NCI-H2196 (cell line): ENCODE measurements at regions not wholly inside any gene's neighbourhood (a gene's known extent, or its start where the extent isn't known, plus 50 kb on each side); places are given as distances from the start of the nearest gene placed in this dataset.

Experiments used
- DNase-seq: peaks from one replicate; lab custom pipeline; 2025; ENCODE audit not compliant: unreplicated experiment; lab: John Stamatoyannopoulos, UW

DNA sequence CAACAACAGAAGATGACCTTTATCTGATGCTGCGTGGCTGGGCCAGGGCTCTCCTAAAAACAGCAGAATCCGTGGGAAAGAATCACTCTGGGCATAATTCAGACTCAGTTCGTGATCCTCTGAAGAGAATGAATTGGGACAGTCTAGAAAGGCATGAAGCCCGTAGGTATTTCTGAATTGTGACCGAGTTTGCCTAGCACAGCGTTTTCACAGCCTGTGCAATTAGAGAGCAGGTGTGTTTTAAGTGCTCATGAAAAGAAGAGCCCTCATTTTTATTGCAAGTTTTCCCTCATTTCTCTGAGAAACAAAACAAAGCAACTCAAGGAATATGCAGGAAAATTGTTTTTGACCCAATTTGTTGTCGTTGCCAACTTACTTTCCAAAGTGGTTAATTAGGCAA is 366.2 kb downstream of the WDR11 start:
- no peak for DNase-seq

DNA sequence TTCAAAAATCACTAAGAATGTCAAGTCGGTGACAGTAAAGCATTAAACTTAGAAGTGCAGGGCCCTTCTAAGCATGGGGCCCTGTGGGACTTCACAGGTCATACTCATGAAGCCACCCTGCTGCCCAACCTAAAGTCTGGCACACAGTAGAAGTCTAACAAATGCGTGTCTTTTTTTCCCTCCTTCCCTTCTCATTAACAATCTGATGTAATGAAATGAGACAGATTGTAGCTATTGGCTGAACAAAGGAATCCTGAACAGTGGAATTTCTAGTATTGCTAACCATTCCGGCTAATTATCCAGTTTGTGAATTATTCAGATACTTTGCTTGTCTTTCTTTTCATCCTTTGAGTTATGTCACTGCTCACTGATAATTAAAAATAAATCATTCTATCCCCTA is 369.9 kb downstream of the WDR11 start:
- no peak for DNase-seq

DNA sequence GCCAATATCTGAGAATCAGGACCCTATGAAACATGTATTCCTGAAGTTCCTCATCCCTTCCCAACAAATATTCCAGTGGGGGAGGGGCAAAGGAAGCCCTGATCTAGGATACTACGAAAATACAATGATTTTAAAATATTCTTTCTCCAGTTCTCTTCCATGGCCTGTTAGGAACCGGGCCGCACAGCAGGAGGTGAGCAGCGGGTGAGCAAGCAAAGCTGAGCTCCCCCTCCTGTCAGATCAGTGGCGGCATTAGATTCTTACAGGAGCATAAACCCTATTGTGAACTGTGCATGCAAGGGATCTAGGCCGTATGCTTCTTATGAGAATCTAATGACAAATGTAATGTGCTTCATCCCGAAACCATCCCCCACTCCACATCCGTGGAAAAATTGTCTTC is 370.8 kb downstream of the WDR11 start:
- DNase-seq, result no peak

GRCh38 chr10:121222842-121223241 is 371.7 kb downstream of the WDR11 start:
- DNase-seq, result no peak

DNA sequence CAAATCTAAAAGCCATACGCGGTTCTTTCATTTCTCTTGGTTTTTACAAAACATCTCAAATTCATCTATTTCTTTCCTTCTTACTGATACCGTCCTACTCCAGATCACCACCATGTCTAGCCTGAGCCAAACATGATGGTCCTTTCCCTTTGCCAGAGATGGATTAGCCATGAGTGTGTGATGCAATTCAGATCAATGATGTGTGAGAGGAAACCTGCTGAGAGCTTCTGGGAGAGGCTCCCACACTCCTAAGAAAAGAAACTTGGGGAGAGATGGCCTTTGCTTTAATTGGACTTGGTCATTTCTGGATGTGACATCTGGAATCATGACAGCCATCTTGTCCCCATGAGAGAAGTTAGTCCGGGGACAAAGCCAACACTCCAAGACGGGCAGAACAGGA is 367.2 kb downstream of the FGFR2 start:
- no peak for DNase-seq

DNA sequence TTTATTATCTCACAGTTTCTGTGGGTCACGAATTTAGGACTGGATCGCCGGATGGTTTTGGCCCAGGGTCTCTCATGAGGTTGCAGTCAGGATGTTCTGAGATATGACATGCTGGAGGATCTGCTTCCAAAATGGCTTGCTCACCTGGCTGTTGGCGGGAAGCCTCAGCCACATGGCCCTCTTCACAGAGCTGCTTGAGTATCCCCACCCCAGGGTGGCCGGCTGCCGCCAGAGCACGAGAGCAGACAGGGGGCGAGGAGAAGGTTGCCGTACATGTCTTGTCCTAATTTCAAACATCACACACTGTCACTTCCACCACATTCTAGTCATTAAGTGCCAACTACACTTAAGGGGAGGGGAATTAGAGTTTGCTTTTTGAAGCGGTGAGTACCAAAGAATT is 365.8 kb downstream of the FGFR2 start:
- no peak for DNase-seq

DNA sequence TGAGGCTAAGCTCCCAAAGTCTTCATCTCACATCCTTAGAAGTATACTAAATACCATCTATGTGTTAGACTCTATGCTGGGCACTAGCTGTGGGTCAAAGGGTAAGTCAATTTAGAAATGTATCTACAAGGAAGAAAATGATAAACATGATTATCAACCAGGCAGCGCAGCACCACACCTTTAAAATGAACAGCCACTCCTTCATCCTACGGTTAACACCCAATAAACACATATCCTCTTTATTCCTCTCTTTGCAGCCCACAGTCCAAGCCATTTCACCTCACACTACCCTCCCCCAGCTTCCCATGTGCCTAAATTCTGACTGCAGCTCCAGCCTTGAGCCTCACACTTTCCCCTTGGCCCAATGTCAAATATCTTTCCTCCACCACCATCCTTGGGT is 362.6 kb downstream of the FGFR2 start:
- DNase-seq, result no peak

- no peak for DNase-seq
These were observed 361.6 kb downstream of the FGFR2 start for GRCh38 chr10:121236621-121237020.

- DNase-seq, result no peak
These were observed 360.5 kb downstream of the FGFR2 start for GRCh38 chr10:121237718-121238117.

GRCh38 chr10:121240011-121240410 is 358.2 kb downstream of the FGFR2 start:
- DNase-seq, result no peak

- DNase-seq, result no peak
These were observed 357.7 kb downstream of the FGFR2 start for GRCh38 chr10:121240556-121240955.

- no peak for DNase-seq
These were observed 356.9 kb downstream of the FGFR2 start for GRCh38 chr10:121241337-121241736.

DNA sequence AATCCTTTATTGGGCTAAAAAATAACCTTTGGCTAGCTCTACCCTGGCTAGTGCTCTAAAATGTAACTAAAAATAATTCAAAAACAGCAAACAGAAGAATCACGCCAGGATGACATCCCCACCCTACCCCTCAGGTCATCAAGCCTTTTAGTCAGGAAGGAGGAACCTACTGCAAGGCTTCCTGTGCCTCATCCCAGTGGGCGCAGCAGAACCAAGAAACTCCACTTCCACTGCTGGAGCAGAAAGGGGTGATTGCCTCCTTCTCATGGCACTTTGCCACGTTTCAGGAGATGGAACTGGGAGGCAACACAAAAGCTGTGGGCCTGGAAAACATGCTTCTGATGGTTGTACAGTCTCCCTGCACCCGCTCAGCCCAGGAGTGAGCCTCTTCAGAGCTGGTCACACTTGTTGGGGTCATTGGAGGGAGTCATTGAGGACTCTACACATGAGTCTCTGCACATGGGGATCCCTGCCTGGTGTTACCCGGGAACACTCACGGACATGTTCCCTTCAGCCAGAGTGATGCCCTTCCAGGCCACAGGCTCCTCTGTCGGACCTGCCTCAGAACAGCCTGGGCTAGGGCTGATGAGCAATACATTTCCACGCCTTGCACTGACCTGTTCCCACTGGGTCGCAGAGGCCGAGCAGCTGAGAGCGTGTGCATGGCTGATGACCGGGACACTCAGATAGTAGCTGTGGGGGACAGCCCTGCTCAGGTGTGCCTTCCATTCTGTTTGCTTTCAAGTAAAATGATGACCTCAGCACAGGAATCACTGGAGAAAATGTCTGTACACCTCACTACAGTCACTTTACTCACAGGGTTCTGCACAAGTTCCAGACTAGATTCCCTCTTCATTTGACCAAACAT is 355.3 kb downstream of the FGFR2 start:
- no peak for DNase-seq

GRCh38 chr10:121243609-121244241 is 354.5 kb downstream of the FGFR2 start:
- no peak for DNase-seq

GRCh38 chr10:121244818-121245217 is 353.4 kb downstream of the FGFR2 start:
- DNase-seq, result no peak

- no peak for DNase-seq
These were observed 352.5 kb downstream of the FGFR2 start for GRCh38 chr10:121245754-121246153.

DNA sequence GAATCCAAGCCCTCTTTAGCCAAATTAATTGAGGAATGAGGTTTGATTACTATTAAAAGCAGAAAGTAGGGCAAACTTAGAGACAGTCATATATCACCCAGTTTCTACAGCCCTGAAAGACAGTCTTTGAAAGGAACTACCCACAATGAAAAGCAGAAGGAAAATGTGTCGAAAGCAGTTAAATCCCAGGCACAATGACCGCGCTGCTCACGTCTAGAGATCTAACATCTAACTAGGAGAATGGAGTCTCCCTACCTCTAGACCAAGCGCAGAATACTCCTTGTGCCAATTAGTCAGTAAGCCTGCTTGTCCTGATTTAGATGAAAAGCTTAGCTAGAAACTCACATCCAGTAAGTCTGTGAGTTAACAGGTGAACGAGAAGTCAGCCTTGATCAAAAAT is 350.0 kb downstream of the FGFR2 start:
- DNase-seq, result no peak

DNA sequence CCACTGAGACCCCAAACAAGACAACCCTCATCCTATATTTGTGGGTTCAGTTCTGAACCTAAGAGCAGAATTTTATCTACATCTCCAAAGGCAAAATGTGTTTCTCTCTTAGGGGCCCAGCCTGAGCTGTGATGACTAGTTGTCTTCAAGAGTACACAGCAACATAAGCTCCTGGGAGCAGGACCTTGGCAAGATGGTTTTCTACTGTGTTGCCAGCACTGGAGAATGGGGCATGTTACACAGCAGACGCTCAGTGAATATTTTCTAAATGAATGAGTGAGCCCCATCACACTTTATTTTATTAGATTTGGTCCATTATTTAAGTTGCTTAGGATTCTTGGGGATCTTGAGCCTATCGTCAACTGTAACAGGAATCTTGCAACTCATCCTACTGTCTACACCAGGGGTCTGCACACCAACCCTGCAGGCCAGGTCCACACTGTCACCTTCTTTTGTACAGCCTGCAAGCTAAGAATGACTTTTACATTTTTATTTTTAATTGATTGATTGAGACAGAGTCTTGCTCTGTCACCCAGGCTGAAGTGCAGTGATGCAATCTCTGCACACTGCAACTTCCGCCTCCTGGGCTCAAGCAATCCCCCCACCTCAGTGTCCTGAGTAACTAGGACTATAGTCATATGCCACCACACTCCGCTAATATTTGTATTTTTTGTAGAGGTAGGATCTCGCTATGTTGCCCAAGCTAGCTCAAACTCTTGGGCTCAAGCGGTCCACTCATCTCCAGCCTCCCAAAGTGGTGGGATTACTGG is 347.1 kb downstream of the FGFR2 start:
- DNase-seq, result no peak

GRCh38 chr10:121252756-121253155 is 345.5 kb downstream of the FGFR2 start:
- no peak for DNase-seq

DNA sequence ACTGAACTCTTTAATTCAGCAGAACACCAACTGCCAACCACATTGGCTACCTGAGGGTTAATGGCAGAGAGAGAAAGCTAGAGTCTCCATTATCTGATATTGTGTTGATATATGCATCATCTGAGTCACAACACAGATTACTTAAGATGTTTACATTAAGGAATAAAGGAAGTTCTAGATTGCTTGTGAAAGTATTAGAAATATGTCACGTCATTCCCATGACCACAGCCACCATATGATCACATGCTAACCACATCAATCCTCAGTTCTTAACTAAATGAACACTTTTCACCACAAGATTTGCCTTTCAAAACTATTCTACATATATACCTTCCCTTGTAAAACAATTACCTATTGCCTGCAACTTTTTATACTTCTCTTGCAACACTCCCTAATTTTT is 337.9 kb downstream of the FGFR2 start:
- DNase-seq, result no peak

GRCh38 chr10:121261665-121262064 is 336.6 kb downstream of the FGFR2 start:
- no peak for DNase-seq
